GM21717 (cell line): ENCODE measurements at regions not wholly inside any gene's neighbourhood (a gene's known extent, or its start where the extent isn't known, plus 50 kb on each side); places are given as distances from the start of the nearest gene placed in this dataset.
"Not testable (repeated sequence)": the region's sequence is repeated elsewhere in the genome, so short reads cannot be mapped to it uniquely, and the experiment has no call there.

ENCODE experiments used
- ATAC-seq: cut with Tn5 transposase; IDR thresholded peaks from one replicate; pipeline ENCODE4 v1.9.1; 2021; ENCODE audit warnings: mild to moderate bottlenecking, moderate library complexity; ENCODE audit not compliant: unreplicated experiment

GRCh38 chr16:33992513-33993177, 533.2 kb downstream of the TP53TG3F start:
- ATAC-seq, result not testable (repeated sequence)

DNA sequence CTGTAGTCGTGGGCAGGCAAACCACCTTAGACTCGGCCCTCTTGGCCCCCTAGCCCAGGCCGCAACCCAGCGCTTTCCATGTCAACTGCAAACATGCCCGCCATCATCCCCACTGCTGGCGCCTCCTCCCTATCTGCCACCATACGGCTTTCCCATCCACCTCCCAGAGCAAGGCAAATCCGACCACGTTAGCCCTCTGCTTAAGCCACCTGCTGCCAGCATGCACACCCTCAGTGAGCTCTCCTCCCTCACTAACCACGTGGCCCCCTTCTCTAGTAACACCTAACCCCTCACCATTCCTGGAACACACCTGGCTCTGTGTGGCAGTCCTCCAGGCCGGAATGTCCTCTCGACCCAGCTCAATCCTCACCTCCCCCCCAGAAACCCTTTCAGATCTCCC, 534.8 kb downstream of the TP53TG3F start:
- ATAC-seq, result not testable (repeated sequence)

DNA sequence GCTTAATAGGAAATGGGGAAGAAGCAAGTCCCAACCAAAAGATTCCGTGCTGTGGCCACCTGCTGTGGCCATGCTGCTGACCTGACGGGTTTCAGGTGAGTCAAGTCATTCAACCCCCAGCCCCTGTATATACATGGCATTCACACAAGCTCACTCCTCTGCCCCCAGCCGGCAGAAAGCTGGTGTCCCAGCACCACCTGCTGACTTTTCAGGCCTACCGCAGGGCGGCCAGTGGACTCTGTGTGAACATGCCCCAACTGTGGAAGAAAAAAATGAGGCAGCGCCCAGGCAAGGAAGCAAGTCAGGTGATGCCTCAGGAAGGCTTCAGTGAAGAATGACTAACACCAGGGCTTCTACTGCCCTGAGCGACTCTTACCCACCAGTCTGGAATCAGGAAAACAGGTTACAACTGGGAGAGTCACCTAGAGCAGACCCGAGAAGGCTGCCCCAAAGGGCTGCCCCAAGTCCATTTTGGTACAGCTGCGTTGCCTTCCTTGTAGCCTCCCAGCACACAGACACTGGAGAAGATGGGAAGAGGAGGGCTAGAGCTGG, 536.5 kb downstream of the TP53TG3F start:
- ATAC-seq, result not testable (repeated sequence)

DNA sequence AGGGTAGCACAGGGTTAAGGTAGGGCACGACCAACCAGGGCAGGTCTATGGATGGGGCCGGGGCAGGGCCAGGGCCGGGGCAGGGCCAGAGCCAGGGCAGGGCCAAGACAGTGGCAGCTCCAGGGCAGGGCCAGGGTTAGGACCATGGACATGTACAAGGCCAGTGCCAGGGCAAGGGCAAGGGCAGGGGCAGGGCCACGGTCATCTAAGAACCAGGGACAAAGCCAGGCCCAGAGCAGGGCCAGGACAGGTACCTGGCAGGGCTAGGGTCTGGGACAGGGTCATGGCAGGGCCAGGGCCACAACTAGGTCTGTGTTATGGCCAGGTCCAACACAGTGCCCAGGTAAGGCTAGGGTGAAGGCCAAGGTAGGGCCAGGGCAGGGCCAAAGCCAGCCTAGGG, 541.8 kb downstream of the TP53TG3F start:
- ATAC-seq, result not testable (repeated sequence)

- ATAC-seq, result not testable (repeated sequence)
Observed at GRCh38 chr16:34001961-34002360, 542.5 kb downstream of the TP53TG3F start.

GRCh38 chr16:34014841-34015820, 555.7 kb downstream of the TP53TG3F start:
- ATAC-seq, result not testable (repeated sequence)

GRCh38 chr16:34018277-34018676, 558.9 kb downstream of the TP53TG3F start:
- ATAC-seq, result not testable (repeated sequence)

DNA sequence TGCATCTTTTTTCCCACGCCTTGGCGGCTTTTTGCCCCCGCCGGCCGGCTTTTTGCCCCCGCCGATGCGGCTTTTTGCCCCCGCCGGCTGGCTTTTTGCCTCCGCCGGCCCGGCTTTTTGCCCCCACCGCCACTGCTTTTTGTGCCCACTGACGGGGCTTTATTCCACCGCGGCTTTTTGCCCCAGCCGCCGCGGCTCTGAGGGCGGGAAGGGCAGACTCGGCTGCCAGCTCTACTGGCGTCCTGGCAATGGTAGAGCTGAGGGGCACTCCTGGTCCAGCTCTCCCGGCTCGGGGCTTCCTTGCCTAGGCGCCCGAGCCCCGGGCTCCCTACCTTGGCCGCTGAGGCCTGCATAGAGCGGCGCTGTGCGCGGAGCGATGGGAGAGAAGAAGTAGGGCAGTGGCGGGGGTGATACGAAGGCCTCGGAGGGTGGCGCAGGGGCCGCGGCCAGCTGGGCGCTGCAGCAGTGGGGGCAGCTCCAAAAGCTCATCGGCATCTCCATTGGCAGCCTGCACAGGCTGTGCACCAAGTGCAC, 591.4 kb downstream of the TP53TG3F start:
- ATAC-seq, result no peak

DNA sequence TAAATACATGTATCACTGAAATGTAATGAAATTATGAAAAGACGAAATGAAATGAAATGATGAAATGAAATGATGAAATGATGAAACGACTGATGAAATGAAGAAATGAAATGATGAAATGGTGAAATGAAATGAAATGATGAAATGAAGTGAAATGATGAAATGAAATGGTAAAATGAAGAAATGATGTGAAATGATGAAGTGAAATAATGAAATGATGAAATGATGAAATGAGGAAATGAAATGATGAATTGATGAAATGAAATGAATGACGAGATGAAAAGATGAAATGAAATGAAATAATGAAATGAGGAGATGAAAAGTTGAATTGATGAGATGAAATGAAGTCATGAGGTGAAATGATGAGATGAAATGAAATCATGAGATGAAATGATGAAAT, 594.7 kb downstream of the TP53TG3F start:
- ATAC-seq, result no peak

DNA sequence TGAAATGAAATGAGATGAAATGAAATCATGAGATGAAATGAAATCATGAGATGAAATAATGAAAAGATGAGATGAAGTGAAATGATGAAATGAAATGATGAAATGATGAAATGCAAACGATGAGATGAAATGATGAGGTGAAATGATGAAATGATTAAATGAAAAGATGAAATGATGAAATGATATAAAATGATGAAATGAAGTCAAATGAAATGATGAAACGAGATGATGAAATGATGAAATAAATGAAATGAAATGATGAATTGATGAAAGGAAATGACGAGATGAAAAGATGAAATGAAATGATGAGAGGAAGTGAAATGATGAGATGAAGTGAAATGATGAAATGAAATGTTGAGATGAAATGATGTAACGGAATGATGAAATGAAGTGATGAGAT, 595.6 kb downstream of the TP53TG3F start:
- ATAC-seq, result no peak

GRCh38 chr16:34062620-34063253, 603.3 kb downstream of the TP53TG3F start:
- ATAC-seq, result not testable (repeated sequence)

GRCh38 chr16:34063498-34064157, 604.2 kb downstream of the TP53TG3F start:
- peak; percentile 42 for ATAC-seq

DNA sequence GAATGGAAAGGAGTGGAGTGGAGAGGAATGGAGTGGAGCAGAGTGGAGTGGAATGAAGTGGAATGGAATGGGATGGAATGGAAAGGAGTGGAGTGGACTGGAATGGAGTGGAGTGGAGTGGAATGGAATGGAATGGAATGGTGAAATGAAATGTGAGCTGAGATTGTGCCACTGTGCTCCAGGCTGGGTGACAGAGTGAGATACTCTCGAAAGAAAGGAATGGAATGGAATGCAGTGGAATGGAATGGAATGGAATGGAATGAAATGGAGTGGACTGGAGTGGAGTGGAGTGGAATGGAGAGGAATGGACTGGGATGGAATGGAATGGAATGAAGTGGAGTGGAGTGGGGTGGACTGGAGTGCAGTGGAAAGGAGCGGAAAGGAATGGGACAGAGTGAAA, 605.2 kb downstream of the TP53TG3F start:
- ATAC-seq, result not testable (repeated sequence)

- not testable (repeated sequence) for ATAC-seq
Observed at GRCh38 chr16:34069731-34070130, 610.3 kb downstream of the TP53TG3F start.

GRCh38 chr16:34078691-34079090, 619.3 kb downstream of the TP53TG3F start:
- no peak for ATAC-seq

DNA sequence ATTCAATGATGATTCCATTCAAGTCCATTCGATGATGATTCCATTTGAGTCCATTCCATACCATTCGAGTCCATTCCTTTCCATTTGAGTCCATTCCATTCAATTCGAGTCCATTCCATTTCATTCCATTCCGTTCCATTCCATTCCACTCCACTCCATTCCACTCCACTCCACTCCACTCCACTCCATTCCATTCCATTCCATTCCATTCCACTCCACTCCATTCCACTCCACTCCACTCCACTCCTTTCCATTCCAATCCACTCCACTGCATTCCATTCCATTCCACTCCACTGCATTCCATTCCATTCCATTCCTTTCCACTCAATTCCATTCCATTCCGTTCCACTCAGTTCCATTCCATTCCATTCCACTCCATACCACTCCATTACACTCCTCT, 625.6 kb downstream of the TP53TG3F start:
- ATAC-seq, result not testable (repeated sequence)

- ATAC-seq, result not testable (repeated sequence)
Observed at GRCh38 chr16:34095006-34095405, 635.6 kb downstream of the TP53TG3F start.

GRCh38 chr16:34096911-34097310, 637.5 kb downstream of the TP53TG3F start:
- ATAC-seq, result not testable (repeated sequence)

DNA sequence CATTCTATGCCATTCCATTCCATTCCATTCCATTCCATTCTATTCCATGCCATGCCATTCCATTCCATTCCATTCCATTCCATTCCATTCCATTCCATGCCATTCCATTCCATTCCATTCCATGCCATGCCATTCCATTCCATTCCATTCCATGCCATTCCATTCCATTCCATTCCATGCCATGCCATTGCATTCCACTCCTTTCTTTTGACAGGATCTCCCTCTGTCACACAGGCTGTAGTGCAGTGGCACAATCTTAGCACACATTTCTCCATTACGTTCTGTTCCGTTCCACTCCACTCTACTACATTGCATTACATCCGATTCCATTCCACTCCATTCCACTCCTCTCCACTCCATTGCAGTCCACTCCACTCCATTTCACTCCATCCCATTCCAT, 637.9 kb downstream of the TP53TG3F start:
- not testable (repeated sequence) for ATAC-seq

DNA sequence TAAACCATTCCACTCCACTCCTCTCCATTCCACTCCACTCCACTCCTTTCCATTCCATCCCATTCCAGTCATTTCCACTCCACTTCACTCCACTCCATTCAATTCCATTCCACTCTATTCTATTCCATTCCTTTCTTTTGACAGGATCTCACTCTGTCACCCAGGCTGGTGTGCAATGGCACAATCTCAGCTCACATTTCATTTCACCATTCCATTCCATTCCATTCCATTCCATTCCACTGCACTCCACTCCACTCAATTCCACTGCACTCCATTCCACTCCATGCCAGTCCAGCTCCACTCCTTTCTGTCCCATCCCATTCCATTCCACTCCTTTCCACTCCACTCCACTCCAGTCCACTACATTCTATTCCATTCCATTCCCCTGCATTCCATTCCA, 638.6 kb downstream of the TP53TG3F start:
- not testable (repeated sequence) for ATAC-seq
